ENCODE measurements at regions not wholly inside any gene's neighbourhood (a gene's known extent, or its start where the extent isn't known, plus 50 kb on each side); places are given as distances from the start of the nearest gene placed in this dataset.
"Not testable (repeated sequence)": the region's sequence is repeated elsewhere in the genome, so short reads cannot be mapped to it uniquely, and the experiment has no call there.

- no peak overlapping the region for H3K4me2 ChIP-seq
- H3K27me3 ChIP-seq, result no peaks in the 10 kb centered on the region
- H4K20me1 ChIP-seq, result no peaks in the 10 kb centered on the region
- no peaks in the 10 kb centered on the region for H3K36me3 ChIP-seq
- H3K4me3 ChIP-seq, result no peak overlapping the region
- no peak overlapping the region for H3K9ac ChIP-seq
- H3K9me3 ChIP-seq, result peaks cover 48% of the 10 kb centered on the region
- H3K4me1 ChIP-seq, result peaks cover 2% of the 10 kb centered on the region
- no peak overlapping the region for H3K27ac ChIP-seq
- TF ChIP-seq Cebpa-rat (IDR thresholded peaks at IDR 0.05), result no peak
These were observed 412.1 kb upstream of the IRX2 start for GRCh38 chr5:3163626-3164025.

GRCh38 chr5:3161672-3162071 is 410.2 kb upstream of the IRX2 start:
- Histone ChIP-seq H3K27me3 (no peaks in the 10 kb centered on the region), H3K9me3 (peaks cover 30% of the 10 kb centered on the region), H3K36me3 (no peaks in the 10 kb centered on the region), H3K4me2 (no peak overlapping the region), H4K20me1 (no peaks in the 10 kb centered on the region), H3K9ac (no peak overlapping the region), H3K27ac (no peak overlapping the region), H3K4me1 (peaks cover 17% of the 10 kb centered on the region), H3K4me3 (no peak overlapping the region)
- no peak for TF ChIP-seq Cebpa-rat (IDR thresholded peaks at IDR 0.05)

DNA sequence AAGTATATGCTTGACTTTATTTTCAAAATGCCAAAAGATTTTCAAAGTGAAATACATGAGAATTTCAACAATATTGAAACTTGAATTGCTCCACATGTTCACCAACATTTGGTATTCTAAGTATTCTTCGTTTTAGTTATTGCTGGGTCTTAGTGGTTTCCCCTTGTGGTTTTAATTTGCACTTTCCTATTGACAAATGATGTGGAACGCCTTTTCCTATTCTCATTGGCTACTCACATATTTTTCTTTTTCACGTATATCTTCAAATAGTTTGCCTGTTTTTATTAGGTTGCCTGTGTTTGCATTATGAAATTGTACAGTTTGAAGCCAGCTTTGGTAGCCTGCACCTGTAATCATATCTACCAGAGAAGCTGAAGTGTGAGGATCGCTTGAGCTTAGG is 405.7 kb upstream of the IRX2 start:
- no peak overlapping the region for H3K9ac ChIP-seq
- 0 out of 2 replicates have a peak, but pooled peaks cover 6% of the 10 kb centered on the region for H3K9me3 ChIP-seq
- H3K4me2 ChIP-seq, result peak overlapping the region; percentile 18; the same call in 1 of the 2 replicates
- H3K4me3 ChIP-seq, result no peak overlapping the region
- no peaks in the 10 kb centered on the region for H3K27me3 ChIP-seq
- TF ChIP-seq Cebpa-rat (IDR thresholded peaks at IDR 0.05), result no peak
- peaks cover 18% of the 10 kb centered on the region for H3K4me1 ChIP-seq
- no peak overlapping the region for H3K27ac ChIP-seq
- H3K36me3 ChIP-seq, result no peaks in the 10 kb centered on the region
- H4K20me1 ChIP-seq, result no peaks in the 10 kb centered on the region

- no peak overlapping the region for H3K9ac ChIP-seq
- H3K36me3 ChIP-seq, result no peaks in the 10 kb centered on the region
- H3K4me3 ChIP-seq, result no peak overlapping the region
- no peak for TF ChIP-seq Cebpa-rat (IDR thresholded peaks at IDR 0.05)
- no peaks in the 10 kb centered on the region for H4K20me1 ChIP-seq
- H3K27me3 ChIP-seq, result no peaks in the 10 kb centered on the region
- peaks cover 6% of the 10 kb centered on the region; the same call in 1 of the 2 replicates for H3K9me3 ChIP-seq
- H3K4me1 ChIP-seq, result peaks cover 18% of the 10 kb centered on the region
- no peak overlapping the region for H3K4me2 ChIP-seq
- H3K27ac ChIP-seq, result no peak overlapping the region
These were observed 404.2 kb upstream of the IRX2 start for GRCh38 chr5:3155717-3156116.

GRCh38 chr5:3155046-3155445 is 403.6 kb upstream of the IRX2 start:
- Histone ChIP-seq H3K27me3 (no peaks in the 10 kb centered on the region), H3K36me3 (no peaks in the 10 kb centered on the region), H3K27ac (no peak overlapping the region)

DNA sequence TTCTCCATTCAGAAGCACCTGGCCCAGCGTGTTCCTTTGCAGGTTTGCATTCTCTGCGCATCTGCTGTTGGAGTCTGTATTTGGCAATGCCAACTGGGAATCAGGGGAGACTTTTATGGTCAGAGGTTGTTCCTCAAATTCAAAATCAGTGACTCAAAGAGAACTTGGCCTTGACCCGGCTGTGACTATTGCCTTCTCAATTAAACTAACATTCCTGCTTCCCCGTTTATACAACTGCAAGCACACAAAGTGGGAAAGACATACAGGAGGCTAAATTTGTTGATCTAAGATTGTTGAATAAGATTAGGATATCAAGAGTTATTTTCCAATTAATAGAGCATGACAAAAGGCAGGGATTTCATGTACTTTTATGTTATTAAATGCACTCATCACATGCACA is 402.4 kb upstream of the IRX2 start:
- H3K9me3 ChIP-seq, result peaks cover 3% of the 10 kb centered on the region; the same call in 1 of the 2 replicates
- H3K9ac ChIP-seq, result no peak overlapping the region
- no peak overlapping the region for H3K4me2 ChIP-seq
- TF ChIP-seq Cebpa-rat (IDR thresholded peaks at IDR 0.05), result no peak
- peaks cover 18% of the 10 kb centered on the region for H3K4me1 ChIP-seq
- no peaks in the 10 kb centered on the region for H4K20me1 ChIP-seq
- no peak overlapping the region for H3K4me3 ChIP-seq
- H3K36me3 ChIP-seq, result no peaks in the 10 kb centered on the region
- no peaks in the 10 kb centered on the region for H3K27me3 ChIP-seq
- no peak overlapping the region for H3K27ac ChIP-seq

More at GRCh38 chr5:3155046-3155445, 403.6 kb upstream of the IRX2 start:
- H3K9me3 ChIP-seq, result peaks cover 6% of the 10 kb centered on the region; the same call in 1 of the 2 replicates
- no peak overlapping the region for H3K4me2 ChIP-seq
- peaks cover 18% of the 10 kb centered on the region for H3K4me1 ChIP-seq
- no peak overlapping the region for H3K9ac ChIP-seq
- H3K4me3 ChIP-seq, result no peak overlapping the region
- TF ChIP-seq Cebpa-rat (IDR thresholded peaks at IDR 0.05), result no peak
- H4K20me1 ChIP-seq, result no peaks in the 10 kb centered on the region

GRCh38 chr5:3153226-3153858 is 401.9 kb upstream of the IRX2 start:
- Histone ChIP-seq H3K27ac (no peak overlapping the region), H3K4me1 (peaks cover 14% of the 10 kb centered on the region)

GRCh38 chr5:3149899-3150298 is 398.4 kb upstream of the IRX2 start:
- Histone ChIP-seq H3K9ac (no peak overlapping the region), H4K20me1 (no peaks in the 10 kb centered on the region), H3K27me3 (no peaks in the 10 kb centered on the region), H3K4me1 (no peaks in the 10 kb centered on the region), H3K36me3 (no peaks in the 10 kb centered on the region), H3K27ac (no peak overlapping the region), H3K4me3 (no peak overlapping the region), H3K4me2 (no peak overlapping the region), H3K9me3 (no peaks in the 10 kb centered on the region; the same call in 1 of the 2 replicates)
- TF ChIP-seq Cebpa-rat (IDR thresholded peaks at IDR 0.05), result no peak

More at GRCh38 chr5:3153226-3153858, 401.9 kb upstream of the IRX2 start:
- no peak overlapping the region for H3K4me3 ChIP-seq
- no peaks in the 10 kb centered on the region for H3K27me3 ChIP-seq
- H3K36me3 ChIP-seq, result no peaks in the 10 kb centered on the region
- no peak for TF ChIP-seq Cebpa-rat (IDR thresholded peaks at IDR 0.05)
- no peak overlapping the region for H3K4me2 ChIP-seq
- no peak overlapping the region for H3K9ac ChIP-seq
- no peaks in the 10 kb centered on the region for H4K20me1 ChIP-seq
- peaks cover 3% of the 10 kb centered on the region; the same call in 1 of the 2 replicates for H3K9me3 ChIP-seq

- H3K4me3 ChIP-seq, H3K27ac ChIP-seq, H3K9me3 ChIP-seq, H3K4me2 ChIP-seq, H3K36me3 ChIP-seq, H3K9ac ChIP-seq, H3K4me1 ChIP-seq, H3K27me3 ChIP-seq, H4K20me1 ChIP-seq: not testable (repeated sequence)
These were observed 395.9 kb upstream of the IRX2 start for GRCh38 chr5:3147405-3147804.

DNA sequence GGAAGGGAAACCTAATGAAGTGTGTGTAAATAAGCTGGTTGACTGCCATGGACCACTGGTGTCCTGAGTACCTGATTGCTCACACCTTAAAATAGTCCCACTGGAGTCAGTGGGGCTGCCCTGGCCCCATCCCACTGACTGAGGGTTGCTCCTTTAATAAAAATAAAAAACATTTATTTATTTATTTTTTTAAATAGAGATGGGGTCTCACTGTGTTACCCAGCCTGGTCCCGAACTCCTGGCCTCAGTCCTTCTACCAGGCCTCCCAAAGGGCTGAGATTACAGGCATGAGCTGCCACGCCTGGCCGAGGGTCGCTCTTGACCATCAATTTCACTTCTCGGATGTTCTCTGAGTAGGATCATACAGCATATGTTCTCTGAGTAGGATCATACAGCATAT is 394.2 kb upstream of the IRX2 start:
- Histone ChIP-seq H3K27ac (no peak overlapping the region), H3K36me3 (no peaks in the 10 kb centered on the region), H3K4me2 (no peak overlapping the region), H3K4me3 (no peak overlapping the region), H4K20me1 (no peaks in the 10 kb centered on the region), H3K9me3 (no peaks in the 10 kb centered on the region), H3K27me3 (no peaks in the 10 kb centered on the region), H3K9ac (no peak overlapping the region), H3K4me1 (no peaks in the 10 kb centered on the region)
- no peak for TF ChIP-seq Cebpa-rat (IDR thresholded peaks at IDR 0.05)

GRCh38 chr5:3143382-3143781 is 391.9 kb upstream of the IRX2 start:
- no peaks in the 10 kb centered on the region for H3K4me1 ChIP-seq
- no peaks in the 10 kb centered on the region for H3K27me3 ChIP-seq
- H4K20me1 ChIP-seq, result no peaks in the 10 kb centered on the region
- H3K4me3 ChIP-seq, result no peak overlapping the region
- H3K27ac ChIP-seq, result no peak overlapping the region
- no peak overlapping the region for H3K9ac ChIP-seq
- no peak for TF ChIP-seq Cebpa-rat (IDR thresholded peaks at IDR 0.05)
- no peak overlapping the region for H3K4me2 ChIP-seq
- H3K9me3 ChIP-seq, result no peaks in the 10 kb centered on the region
- no peaks in the 10 kb centered on the region for H3K36me3 ChIP-seq

Data from BLaER1 (cell line).